Liver (tissue), 7 donors: ENCODE measurements at regions not wholly inside any gene's neighbourhood (a gene's known extent, or its start where the extent isn't known, plus 50 kb on each side); places are given as distances from the start of the nearest gene placed in this dataset.

Source experiments
- DNase-seq: peaks from one replicate; pipeline ENCODE4 v3.0.0-alpha.2; 2017; ENCODE audit warnings: low spot score
- H3K27ac ChIP-seq, 2 donors: one replicate each; pipeline ENCODE4 v1.7.0; 2013; ENCODE audit warnings: inconsistent platforms in 2 of 2, low read length in 2 of 2, control low read depth in 1 of 2, low read depth in 1 of 2, mild to moderate bottlenecking in 1 of 2
- H3K27me3 ChIP-seq, 4 donors: one replicate each; pipeline versions ENCODE4 v1.6.1 to v1.7.0; 2013; ENCODE audit warnings: low read length in 3 of 4, inconsistent platforms in 1 of 4, mild to moderate bottlenecking in 1 of 4, moderate library complexity in 1 of 4; ENCODE audit not compliant: control insufficient read depth in 4 of 4, insufficient read depth in 4 of 4
- H3K36me3 ChIP-seq, 4 donors: one replicate each; pipeline versions ENCODE4 v1.6.1 to v1.7.0; 2013; ENCODE audit warnings: low read length in 3 of 4, mild to moderate bottlenecking in 3 of 4, low read depth in 1 of 4, moderate library complexity in 1 of 4; ENCODE audit not compliant: control insufficient read depth in 4 of 4, insufficient read depth in 3 of 4
- H3K4me1 ChIP-seq, 4 donors: one replicate each; pipeline versions ENCODE4 v1.6.1 to v1.7.0; 2013; ENCODE audit warnings: low read length in 3 of 4, mild to moderate bottlenecking in 3 of 4, moderate library complexity in 1 of 4; ENCODE audit not compliant: control insufficient read depth in 4 of 4, insufficient read depth in 4 of 4
- H3K4me3 ChIP-seq, 3 donors: one replicate each; pipeline versions ENCODE4 v1.6.1 to v1.7.0; 2013; ENCODE audit warnings: low read length in 3 of 3, control low read depth in 1 of 3, low read depth in 1 of 3, mild to moderate bottlenecking in 1 of 3
- H3K9ac ChIP-seq, 2 donors: one replicate each; pipeline ENCODE4 v1.7.0; 2013; ENCODE audit warnings: low read length in 2 of 2, mild to moderate bottlenecking in 2 of 2, moderate library complexity in 2 of 2, control low read depth in 1 of 2, low read depth in 1 of 2
- H3K9me3 ChIP-seq, 4 donors: one replicate each; pipeline versions ENCODE4 v1.6.1 to v1.7.0; 2013; ENCODE audit warnings: low read length in 3 of 4; ENCODE audit not compliant: control insufficient read depth in 4 of 4
- ATF3 ChIP-seq: IDR thresholded peaks from 2 replicates; pipeline ENCODE4 v1.6.1; 2016; ENCODE audit warnings: antibody characterized with exemption
- EGR1 ChIP-seq, 2 donors: IDR thresholded peaks; 2 replicates each; pipeline ENCODE4 v1.6.1; 2016 to 2018; ENCODE audit warnings: antibody characterized with exemption in 2 of 2, low read depth in 2 of 2
- FOXA1 ChIP-seq: IDR thresholded peaks from 2 replicates; pipeline ENCODE4 v1.6.1; 2016; ENCODE audit warnings: antibody characterized with exemption
- HNF4A ChIP-seq, 2 donors: conservative IDR thresholded peaks; 2 replicates each; pipeline ENCODE4 v1.6.1; 2016; ENCODE audit warnings: antibody characterized with exemption in 2 of 2, mild to moderate bottlenecking in 2 of 2
- HNF4G ChIP-seq: IDR thresholded peaks from 2 replicates; pipeline ENCODE4 v1.6.1; 2016; ENCODE audit warnings: antibody characterized with exemption
- REST ChIP-seq: IDR thresholded peaks from 2 replicates; pipeline ENCODE4 v1.6.1; 2016; ENCODE audit warnings: antibody characterized with exemption, mild to moderate bottlenecking
- RXRA ChIP-seq, 2 donors: IDR thresholded peaks; 2 replicates each; pipeline ENCODE4 v1.6.1; 2017 to 2018; ENCODE audit warnings: antibody characterized with exemption in 2 of 2, mild to moderate bottlenecking in 1 of 2
- SP1 ChIP-seq: IDR thresholded peaks from 2 replicates; pipeline ENCODE4 v1.6.1; 2018; ENCODE audit warnings: antibody characterized with exemption, mild to moderate bottlenecking
- TAF1 ChIP-seq: conservative IDR thresholded peaks from 2 replicates; pipeline ENCODE4 v1.6.1; 2016; ENCODE audit warnings: antibody characterized with exemption, mild to moderate bottlenecking
- YY1 ChIP-seq: IDR thresholded peaks from 2 replicates; pipeline ENCODE4 v1.6.1; 2016; ENCODE audit warnings: antibody characterized with exemption, mild to moderate bottlenecking
- ZBTB33 ChIP-seq: IDR thresholded peaks from 2 replicates; pipeline ENCODE4 v1.6.1; 2016; ENCODE audit warnings: antibody characterized with exemption
- WGBS: extraction: QIAGEN DNeasy Blood & Tissue Kit; methylation state at CpG from one replicate; pipeline ENCODE4 v1.1.7; 2013; 5-methylcytosine and 5-hydroxymethylcytosine counted together
- TF ChIP-seq, protein P1 (sequence below): IDR thresholded peaks from 2 replicates; pipeline ENCODE4 v1.6.1; 2016; ENCODE audit warnings: antibody characterized with exemption
- donor health status: healthy.
- donor health status: healthy.
- donor health status: healthy.
- donor health status: healthy.

DNA sequence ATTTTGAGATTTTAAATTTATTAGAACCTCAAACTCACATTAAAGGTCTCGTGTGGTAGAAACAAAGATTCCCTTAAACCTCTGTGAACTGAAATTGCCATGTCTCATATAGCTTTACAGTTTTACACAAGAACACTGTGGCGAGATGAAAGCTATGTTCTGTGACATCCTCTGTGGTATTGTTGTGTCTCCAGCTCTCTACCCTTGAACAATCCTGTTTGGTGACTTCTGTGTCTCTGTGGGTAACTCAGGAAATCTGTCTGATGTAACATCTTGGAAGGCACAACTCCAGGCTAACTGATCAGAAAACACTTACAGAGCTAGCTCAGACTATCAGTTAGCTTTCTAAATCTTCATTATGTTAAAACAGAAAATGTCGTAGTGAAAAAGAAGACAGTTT is 318.8 kb upstream of the GBE1 start:
- Histone ChIP-seq H3K36me3 (no peaks in the 10 kb centered on the region), H3K4me1 (no peaks in the 10 kb centered on the region), H3K4me3 (no peak overlapping the region), H3K27ac (no peak overlapping the region), H3K9me3 (no peaks in the 10 kb centered on the region), H3K27me3 (no peaks in the 10 kb centered on the region), H3K9ac (no peak overlapping the region)
- DNase-seq, result no peak
- WGBS, result 54% methylated on average over 3 of the region's 3 CpGs
- TF ChIP-seq EGR1 (IDR thresholded peaks at IDR 0.05; ENCODE audit: low read depth in 2 of 2), result no peak
- no peak for TF ChIP-seq YY1
- TF ChIP-seq, protein P1, sequence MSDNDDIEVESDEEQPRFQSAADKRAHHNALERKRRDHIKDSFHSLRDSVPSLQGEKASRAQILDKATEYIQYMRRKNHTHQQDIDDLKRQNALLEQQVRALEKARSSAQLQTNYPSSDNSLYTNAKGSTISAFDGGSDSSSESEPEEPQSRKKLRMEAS, result no peak

DNA sequence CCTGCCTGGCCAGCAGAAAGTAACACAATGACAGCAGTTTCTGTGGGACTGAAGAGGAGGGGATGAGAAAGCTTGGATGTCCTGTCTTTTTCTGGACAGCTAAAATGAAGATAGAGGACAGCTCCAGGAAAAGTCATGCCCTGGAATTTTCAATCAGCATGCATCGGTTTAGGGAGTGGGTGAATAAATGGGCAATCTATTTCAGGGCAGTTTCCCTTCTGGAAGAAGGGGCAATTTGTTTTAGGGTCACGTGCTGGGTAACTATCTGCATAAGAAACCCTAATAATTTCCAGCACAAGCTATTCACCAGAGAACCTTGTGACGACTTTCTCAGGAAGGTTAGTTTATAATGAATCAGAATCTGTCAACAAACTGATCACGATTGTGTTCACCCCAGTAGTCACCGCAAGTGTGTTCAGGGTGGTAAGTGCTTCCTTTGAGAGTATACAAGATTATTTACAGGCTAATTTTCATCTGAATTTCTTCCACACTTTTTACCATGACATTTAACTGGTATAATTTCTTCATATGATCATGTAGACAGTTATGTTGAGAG is 318.0 kb upstream of the GBE1 start:
- H3K27me3 ChIP-seq, result no peaks in the 10 kb centered on the region
- no peak for DNase-seq
- WGBS, result 71% methylated on average over 5 of the region's 5 CpGs
- TF ChIP-seq ZBTB33, result no peak
- no peak for TF ChIP-seq EGR1 (IDR thresholded peaks at IDR 0.05; ENCODE audit: low read depth in 2 of 2)
- no peak for TF ChIP-seq FOXA1
- no peak for TF ChIP-seq TAF1
- no peak for TF ChIP-seq SP1
- no peak for TF ChIP-seq ATF3
- no peak for TF ChIP-seq HNF4G
- no peak for TF ChIP-seq HNF4A (conservative IDR thresholded peaks at IDR 0.05)
- TF ChIP-seq RXRA (IDR thresholded peaks at IDR 0.05), result no peak
- TF ChIP-seq REST, result no peak
- H3K4me1 ChIP-seq, result no peaks in the 10 kb centered on the region
- no peak overlapping the region for H3K27ac ChIP-seq
- H3K9me3 ChIP-seq, result no peaks in the 10 kb centered on the region
- H3K9ac ChIP-seq, result no peak overlapping the region
- H3K36me3 ChIP-seq, result no peaks in the 10 kb centered on the region
- H3K4me3 ChIP-seq, result no peak overlapping the region

- no peaks in the 10 kb centered on the region for H3K27me3 ChIP-seq
- no peaks in the 10 kb centered on the region for H3K4me1 ChIP-seq
- TF ChIP-seq REST, result no peak
- no peak for DNase-seq
- 72% methylated on average over 3 of the region's 3 CpGs for WGBS
- no peak overlapping the region for H3K4me3 ChIP-seq
- no peaks in the 10 kb centered on the region for H3K36me3 ChIP-seq
- no peak overlapping the region for H3K9ac ChIP-seq
- H3K9me3 ChIP-seq, result no peaks in the 10 kb centered on the region
- no peak overlapping the region for H3K27ac ChIP-seq
Measured at GRCh38 chr3:82078246-82078645, 316.8 kb upstream of the GBE1 start.
